Activated T-cell treated with anti-CD3 and anti-CD28 coated beads for 4 hours (primary cell): ENCODE measurements at regions not wholly inside any gene's neighbourhood (a gene's known extent, or its start where the extent isn't known, plus 50 kb on each side); places are given as distances from the start of the nearest gene placed in this dataset.

Experiments used
- DNase-seq: peaks from one replicate; pipeline ENCODE4 v3.0.0-alpha.2; 2020

GRCh38 chr6:100176951-100177710 is 183.1 kb upstream of the MCHR2 start:
- DNase-seq, result no peak

- no peak for DNase-seq
These were observed 182.4 kb upstream of the MCHR2 start for GRCh38 chr6:100176311-100176950.

GRCh38 chr6:100175814-100176310 is 181.8 kb upstream of the MCHR2 start:
- no peak for DNase-seq

- no peak for DNase-seq
These were observed 179.2 kb upstream of the MCHR2 start for GRCh38 chr6:100173211-100173610.

GRCh38 chr6:100172322-100172713 is 178.3 kb upstream of the MCHR2 start:
- no peak for DNase-seq

GRCh38 chr6:100171533-100172321 is 177.7 kb upstream of the MCHR2 start:
- no peak for DNase-seq

GRCh38 chr6:100168148-100168547 is 174.1 kb upstream of the MCHR2 start:
- DNase-seq, result no peak

- no peak for DNase-seq
These were observed 173.6 kb upstream of the MCHR2 start for GRCh38 chr6:100167585-100167984.

- DNase-seq, result no peak
These were observed 172.9 kb upstream of the MCHR2 start for GRCh38 chr6:100166956-100167355.

- no peak for DNase-seq
These were observed 171.4 kb upstream of the MCHR2 start for GRCh38 chr6:100165442-100165841.

GRCh38 chr6:100163035-100163434 is 169.0 kb upstream of the MCHR2 start:
- no peak for DNase-seq

GRCh38 chr6:100161782-100162365 is 167.9 kb upstream of the MCHR2 start:
- DNase-seq, result no peak

GRCh38 chr6:100160930-100161329 is 166.9 kb upstream of the MCHR2 start:
- no peak for DNase-seq

- DNase-seq, result no peak
These were observed 161.1 kb upstream of the MCHR2 start for GRCh38 chr6:100155141-100155540.

GRCh38 chr6:100153636-100154275 is 159.7 kb upstream of the MCHR2 start:
- no peak for DNase-seq

GRCh38 chr6:100152201-100152600 is 158.2 kb upstream of the MCHR2 start:
- no peak for DNase-seq

- no peak for DNase-seq
These were observed 151.0 kb upstream of the MCHR2 start for GRCh38 chr6:100144991-100145390.

GRCh38 chr6:100138346-100139022 is 144.5 kb upstream of the MCHR2 start:
- no peak for DNase-seq

- no peak for DNase-seq
These were observed 143.7 kb upstream of the MCHR2 start for GRCh38 chr6:100137759-100138158.

- DNase-seq, result no peak
These were observed 142.6 kb upstream of the MCHR2 start for GRCh38 chr6:100136590-100136989.

- DNase-seq, result no peak
These were observed 142.0 kb upstream of the MCHR2 start for GRCh38 chr6:100135977-100136376.

- no peak for DNase-seq
These were observed 140.7 kb upstream of the MCHR2 start for GRCh38 chr6:100134703-100135102.
